ENCODE measurements at regions not wholly inside any gene's neighbourhood (a gene's known extent, or its start where the extent isn't known, plus 50 kb on each side); places are given as distances from the start of the nearest gene placed in this dataset.

GRCh38 chr14:51370758-51371386 lies 130.8 kb downstream of the TMX1 start:
- TF ChIP-seq CTCF (IDR thresholded peaks at IDR 0.05; ENCODE audit: insufficient read depth, low read length, poor library complexity, severe bottlenecking) (no peak), EZH2phosphoT487 (conservative IDR thresholded peaks at IDR 0.05; ENCODE audit: low read length) (no peak)
